K562 (cell line): ENCODE measurements at regions not wholly inside any gene's neighbourhood (a gene's known extent, or its start where the extent isn't known, plus 50 kb on each side); places are given as distances from the start of the nearest gene placed in this dataset.

ENCODE experiments used
- CBX8 ChIP-seq: fragments of 200-600 bp; sonication (generic); IDR thresholded peaks from 2 replicates; pipeline ENCODE4 v1.6.1; 2012; ENCODE audit warnings: borderline replicate concordance, mixed run types, low read depth, mild to moderate bottlenecking, moderate library complexity, mixed read lengths, low read length, control low read depth, inconsistent platforms; ENCODE audit not compliant: poor library complexity, severe bottlenecking; ENCODE audit errors: extremely low read depth
- GABPB1 ChIP-seq: sonication (generic); formaldehyde crosslinking; IDR thresholded peaks from 2 replicates; pipeline ENCODE4 v1.8.0; 2022; ENCODE audit warnings: mild to moderate bottlenecking, missing genetic modification reagents
- MGA ChIP-seq: fragments of 450-650 bp; IDR thresholded peaks from 2 replicates; pipeline ENCODE4 v1.6.1; 2016; ENCODE audit warnings: mild to moderate bottlenecking, moderate library complexity
- MYC ChIP-seq, 2 experiments: fragments of 250-450 bp in 1 of 2; sonication (Bioruptor Pico) in 1 of 2; IDR thresholded peaks; 2 replicates each; pipeline versions ENCODE4 v1.5.1 to v1.6.1; 2012 to 2021; ENCODE audit warnings: low read depth in 2 of 2, borderline replicate concordance in 1 of 2, improper control_type of control experiment in 1 of 2, low read length in 1 of 2, mild to moderate bottlenecking in 1 of 2, moderate library complexity in 1 of 2
- NFXL1 ChIP-seq: fragments of 450-650 bp; formaldehyde crosslinking; IDR thresholded peaks from 2 replicates; pipeline ENCODE4 v1.4.0; 2021; ENCODE audit warnings: mild to moderate bottlenecking
- PHF20 ChIP-seq: fragments of 450-650 bp; IDR thresholded peaks from 2 replicates; pipeline ENCODE4 v1.6.1; 2018; ENCODE audit not compliant: partially characterized antibody
- PPARD ChIP-seq: fragments of 250-450 bp; sonication (Bioruptor Pico); IDR thresholded peaks from 2 replicates; pipeline ENCODE4 v1.8.0; 2022; ENCODE audit warnings: inconsistent platforms, mild to moderate bottlenecking, moderate library complexity
- RHOXF2B ChIP-seq: fragments of 250-450 bp; sonication (Bioruptor Pico); conservative IDR thresholded peaks from 2 replicates; pipeline ENCODE4 v1.5.1; 2021
- SFPQ ChIP-seq: fragments of 200-400 bp; formaldehyde crosslinking; IDR thresholded peaks from 2 replicates; pipeline ENCODE4 v1.6.1; 2017; ENCODE audit warnings: mild to moderate bottlenecking, low read depth, low read length, moderate library complexity
- SOX6 ChIP-seq: fragments of 450-650 bp; IDR thresholded peaks from 2 replicates; pipeline ENCODE4 v1.6.1; 2014; ENCODE audit warnings: mild to moderate bottlenecking
- SP1 ChIP-seq: sonication (generic); formaldehyde crosslinking; IDR thresholded peaks from 2 replicates; pipeline ENCODE4 v1.8.1; 2022; ENCODE audit warnings: mild to moderate bottlenecking, missing genetic modification reagents
- XRCC5 ChIP-seq: fragments of 200-400 bp; formaldehyde crosslinking; IDR thresholded peaks from 2 replicates; pipeline ENCODE4 v1.6.1; 2017; ENCODE audit warnings: low read depth, mild to moderate bottlenecking, low read length
- ZC3H11A ChIP-seq: IDR thresholded peaks from 2 replicates; pipeline ENCODE4 v1.6.1; 2012; ENCODE audit warnings: low read depth, low read length, improper control_type of control experiment
- ZNF764 ChIP-seq: fragments of 250-450 bp; sonication (Bioruptor Pico); IDR thresholded peaks from 2 replicates; pipeline ENCODE4 v1.4.0; 2020; ENCODE audit warnings: low read depth, mild to moderate bottlenecking, moderate library complexity

GRCh38 chr7:25849500-25850184 lies 302.4 kb upstream of the NFE2L3 start (continued):
- no peak for TF ChIP-seq MGA
- no peak for TF ChIP-seq NFXL1 (CRISPR knock-in tag)
- TF ChIP-seq RHOXF2B (CRISPR knock-in tag), result no peak
- no peak for TF ChIP-seq SOX6
- no peak for TF ChIP-seq GABPB1 (CRISPR knock-in tag)
- TF ChIP-seq XRCC5, result no peak
- no peak for TF ChIP-seq PPARD (CRISPR knock-in tag)
- TF ChIP-seq ZC3H11A, result no peak
- no peak for TF ChIP-seq CBX8
- no peak for TF ChIP-seq MYC (IDR thresholded peaks at IDR 0.05; ENCODE audit: low read depth, low read length)
- no peak for TF ChIP-seq MYC (CRISPR knock-in tag; IDR thresholded peaks at IDR 0.05; ENCODE audit: borderline replicate concordance, low read depth)
- no peak for TF ChIP-seq ZNF764 (CRISPR knock-in tag)
- TF ChIP-seq PHF20, result no peak
- no peak for TF ChIP-seq SP1 (CRISPR knock-in tag)
- no peak for TF ChIP-seq SFPQ
